Panc1 (cell line): ENCODE measurements at regions not wholly inside any gene's neighbourhood (a gene's known extent, or its start where the extent isn't known, plus 50 kb on each side); places are given as distances from the start of the nearest gene placed in this dataset.

ENCODE experiments used
- ATAC-seq: fragments of 200-7000 bp; cut with Tn5 transposase; 2 replicates; pipeline ENCODE4 v1.9.1; 2020; ENCODE audit warnings: mild to moderate bottlenecking, moderate library complexity
- BruUV-seq: library from RNA; stranded (reverse); fragments of 400-500 nt; replicated peaks from 2 replicates; lab custom pipeline; 2021; lab: Mats Ljungman, UMichigan
- CTCF ChIA-PET: fragments of 300-600 bp; sonication (Branson Sonifier 250); formaldehyde crosslinking; loops from one replicate; lab custom pipeline; 2022; ENCODE audit warnings: antibody characterized with exemption; lab: Charles Lee
- POLR2A ChIA-PET: fragments of 300-600 bp; sonication (Branson Sonifier 250); formaldehyde crosslinking; loops from one replicate; lab custom pipeline; 2022; ENCODE audit warnings: antibody characterized with exemption; lab: Charles Lee
- DNase-seq: peaks from one replicate; pipeline ENCODE4 v3.0.0-alpha.2; 2010; ENCODE audit warnings: low read depth, low spot score
- H3K27ac ChIP-seq: 2 replicates; pipeline ENCODE4 v1.5.1; 2011; ENCODE audit warnings: mild to moderate bottlenecking, low read length, inconsistent platforms
- H3K27me3 ChIP-seq: fragments of 200-500 bp; sonication (Bioruptor generic); 2 replicates; pipeline ENCODE4 v1.6.0; 2014; ENCODE audit warnings: low read length, inconsistent platforms; ENCODE audit not compliant: control insufficient read depth, insufficient read depth
- H3K36me3 ChIP-seq: fragments of 200-500 bp; sonication (Bioruptor generic); 2 replicates; pipeline ENCODE4 v1.5.1; 2014; ENCODE audit warnings: inconsistent platforms, mild to moderate bottlenecking, low read length, moderate library complexity; ENCODE audit not compliant: control insufficient read depth, insufficient read depth
- H3K4me1 ChIP-seq: 2 replicates; pipeline ENCODE4 v1.5.1; 2011; ENCODE audit warnings: inconsistent platforms, mild to moderate bottlenecking, low read length, moderate library complexity; ENCODE audit not compliant: control insufficient read depth, insufficient read depth
- H3K4me3 ChIP-seq, 2 experiments: 2 replicates each; pipeline ENCODE4 v1.5.1; 2011 to 2012; ENCODE audit warnings: low read depth in 2 of 2, low read length in 2 of 2, mild to moderate bottlenecking in 2 of 2, inconsistent platforms in 1 of 2, moderate library complexity in 1 of 2
- H3K9me3 ChIP-seq: fragments of 200-500 bp; sonication (Bioruptor generic); 2 replicates; pipeline ENCODE4 v1.5.1; 2014; ENCODE audit warnings: low read depth, mild to moderate bottlenecking, inconsistent platforms, low read length, moderate library complexity; ENCODE audit not compliant: control insufficient read depth, insufficient read depth
- POLR2AphosphoS5 ChIP-seq: IDR thresholded peaks from 2 replicates; pipeline ENCODE4 v1.6.1; 2012; ENCODE audit warnings: mild to moderate bottlenecking, low read depth, low read length, moderate library complexity
- REST ChIP-seq, 2 experiments: IDR thresholded peaks; 2 replicates each; pipeline ENCODE4 v1.6.1; 2011 to 2012; ENCODE audit warnings: low read depth in 2 of 2, control low read depth in 1 of 2, low read length in 1 of 2, mild to moderate bottlenecking in 1 of 2, moderate library complexity in 1 of 2; ENCODE audit not compliant: insufficient read depth in 1 of 2
- SIN3A ChIP-seq: IDR thresholded peaks from 2 replicates; pipeline ENCODE4 v1.6.1; 2012; ENCODE audit warnings: low read depth, mild to moderate bottlenecking, low read length, moderate library complexity, borderline replicate concordance; ENCODE audit not compliant: insufficient read depth
- TCF7L2 ChIP-seq: IDR thresholded peaks from 2 replicates; pipeline ENCODE4 v1.6.1; 2011; ENCODE audit warnings: mild to moderate bottlenecking, low read depth, low read length, inconsistent platforms
- in situ Hi-C: cut with HindIII; loops from 2 replicates; pipeline ENCODE4 v1.10.0; 2016; ENCODE audit warnings: low sequenced_read_pairs, low pct_unique_long_range_greater_than_20kb
- intact Hi-C: fragments of 100-400 bp; cut with micrococcal nuclease; formaldehyde crosslinking; loops from one replicate; pipeline ENCODE4 v1.10.0; 2022; ENCODE audit not compliant: unreplicated experiment
- TF ChIP-seq, protein P1 (sequence below): fragments of 450-650 bp; IDR thresholded peaks from 2 replicates; pipeline ENCODE4 v1.5.1; 2017; ENCODE audit warnings: mild to moderate bottlenecking

- no peaks in the 10 kb centered on the region for H3K36me3 ChIP-seq
- no peaks in the 10 kb centered on the region for H3K4me1 ChIP-seq
- no peak for ATAC-seq
- in situ Hi-C loops, result no loop called here
- H3K9me3 ChIP-seq, result no peaks in the 10 kb centered on the region
- TF ChIP-seq REST (IDR thresholded peaks at IDR 0.05; ENCODE audit: insufficient read depth in 1 of 2, low read depth in 2 of 2, low read length in 1 of 2) (no peak), SIN3A (no peak), POLR2AphosphoS5 (no peak), TCF7L2 (no peak)
- TF ChIP-seq, protein P1, sequence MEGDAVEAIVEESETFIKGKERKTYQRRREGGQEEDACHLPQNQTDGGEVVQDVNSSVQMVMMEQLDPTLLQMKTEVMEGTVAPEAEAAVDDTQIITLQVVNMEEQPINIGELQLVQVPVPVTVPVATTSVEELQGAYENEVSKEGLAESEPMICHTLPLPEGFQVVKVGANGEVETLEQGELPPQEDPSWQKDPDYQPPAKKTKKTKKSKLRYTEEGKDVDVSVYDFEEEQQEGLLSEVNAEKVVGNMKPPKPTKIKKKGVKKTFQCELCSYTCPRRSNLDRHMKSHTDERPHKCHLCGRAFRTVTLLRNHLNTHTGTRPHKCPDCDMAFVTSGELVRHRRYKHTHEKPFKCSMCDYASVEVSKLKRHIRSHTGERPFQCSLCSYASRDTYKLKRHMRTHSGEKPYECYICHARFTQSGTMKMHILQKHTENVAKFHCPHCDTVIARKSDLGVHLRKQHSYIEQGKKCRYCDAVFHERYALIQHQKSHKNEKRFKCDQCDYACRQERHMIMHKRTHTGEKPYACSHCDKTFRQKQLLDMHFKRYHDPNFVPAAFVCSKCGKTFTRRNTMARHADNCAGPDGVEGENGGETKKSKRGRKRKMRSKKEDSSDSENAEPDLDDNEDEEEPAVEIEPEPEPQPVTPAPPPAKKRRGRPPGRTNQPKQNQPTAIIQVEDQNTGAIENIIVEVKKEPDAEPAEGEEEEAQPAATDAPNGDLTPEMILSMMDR, result no peak
- intact Hi-C loops, result no loop called here
- CTCF ChIA-PET, result interaction anchor here (0.8 kb wide), 1 partner anchor 20 kb away, joined by 3 read pairs; no protein-coding TSS in a partner anchor
- 0 out of 2 replicates have a peak, but pooled peaks cover 4% of the 10 kb centered on the region for H3K27me3 ChIP-seq
- no peak overlapping the region for H3K27ac ChIP-seq
- no peak for DNase-seq
- no TSS peak for BruUV-seq
- POLR2A ChIA-PET, result no interaction called here
- no peak overlapping the region for H3K4me3 ChIP-seq
Observed at GRCh38 chr11:87401653-87402052, 363.9 kb downstream of the TMEM135 start.

DNA sequence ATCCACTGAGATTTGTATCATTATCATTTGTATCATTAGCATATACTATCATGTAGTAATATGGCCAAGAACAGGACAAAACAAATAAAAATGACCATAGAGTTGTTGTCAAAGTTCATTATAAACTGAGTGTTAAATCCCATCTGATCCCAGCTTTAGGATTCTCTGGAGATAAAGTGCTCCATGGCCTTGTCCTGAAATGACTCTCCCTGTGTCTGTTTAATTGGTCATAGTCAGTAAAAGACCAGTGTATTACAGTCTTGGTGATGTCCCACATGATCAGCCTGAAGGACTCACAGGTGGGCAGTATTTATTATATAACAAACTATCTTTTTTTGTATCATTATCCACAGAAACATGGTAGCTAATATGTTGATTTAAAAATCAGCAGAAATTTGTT is 361.6 kb downstream of the TMEM135 start:
- H3K9me3 ChIP-seq, result no peaks in the 10 kb centered on the region
- in situ Hi-C loops (no loop called here), intact Hi-C loops (no loop called here)
- ChIA-PET CTCF (no interaction called here), POLR2A (no interaction called here)
- DNase-seq, result no peak
- no peaks in the 10 kb centered on the region for H3K36me3 ChIP-seq
- no peaks in the 10 kb centered on the region for H3K4me1 ChIP-seq
- 0 out of 2 replicates have a peak, but pooled peaks cover 9% of the 10 kb centered on the region for H3K27me3 ChIP-seq
- TF ChIP-seq SIN3A, result no peak
- TF ChIP-seq, protein P1, result no peak
- TF ChIP-seq TCF7L2, result no peak
- no peak for TF ChIP-seq POLR2AphosphoS5
- no peak for TF ChIP-seq REST (IDR thresholded peaks at IDR 0.05; ENCODE audit: insufficient read depth in 1 of 2, low read depth in 2 of 2, low read length in 1 of 2)
- BruUV-seq, result no TSS peak
- no peak overlapping the region for H3K27ac ChIP-seq
- no peak overlapping the region for H3K4me3 ChIP-seq
- no peak for ATAC-seq
